Left lobe of liver (tissue), 2 donors: ENCODE measurements at regions not wholly inside any gene's neighbourhood (a gene's known extent, or its start where the extent isn't known, plus 50 kb on each side); places are given as distances from the start of the nearest gene placed in this dataset.
A peak's percentile ranks its signal among the peaks of the same experiment; 100 is the strongest.

Experiments
- ATAC-seq: fragments of 200-7000 bp; cut with Tn5 transposase; one replicate; pipeline ENCODE4 v1.9.1; 2020; ENCODE audit warnings: mild to moderate bottlenecking, moderate library complexity
- DNase-seq: peaks from one replicate; pipeline ENCODE4 v3.0.0-alpha.2; 2020; ENCODE audit warnings: low spot score
- donor health status: DM: no; HTN: no; CAD: no; lungs with moderate emphysema.
- donor health status: DM: no; HTN: yes; CAD: no.

DNA sequence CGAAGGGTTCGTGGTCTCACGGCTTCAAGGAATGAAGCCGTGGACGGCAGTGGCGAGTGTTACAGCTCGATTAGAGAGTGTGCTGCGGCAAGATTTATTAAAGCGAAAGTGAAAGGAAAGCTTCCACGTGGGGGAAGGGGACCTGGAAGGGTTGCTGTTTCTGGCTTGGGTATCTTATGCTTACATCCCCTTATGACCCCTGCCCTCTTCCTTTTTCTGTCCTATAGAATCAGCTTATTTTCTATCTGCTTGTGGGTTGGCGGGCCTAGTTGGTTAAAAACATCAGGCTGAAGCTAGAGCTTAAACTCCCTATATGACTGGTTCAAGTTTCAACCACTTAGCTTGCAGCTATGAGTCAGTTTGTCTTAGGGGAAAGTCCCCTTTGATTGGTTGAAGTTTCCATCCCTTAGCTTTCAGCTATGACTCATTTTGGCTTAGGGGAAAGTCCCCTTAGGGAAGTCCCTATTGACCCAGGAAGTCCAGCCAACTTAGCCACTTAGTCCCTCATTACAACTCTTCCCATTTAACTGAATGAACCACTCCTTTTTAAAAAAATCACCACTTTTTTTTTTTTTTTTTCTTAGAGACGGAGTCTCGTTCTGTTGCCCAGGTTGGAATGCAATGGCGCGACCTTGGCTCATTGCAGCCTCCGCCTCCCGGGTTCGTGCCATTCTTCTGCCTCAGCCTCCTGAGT is 1494.7 kb upstream of the TMEM132C start:
- ATAC-seq (no peak), DNase-seq (no peak)

DNA sequence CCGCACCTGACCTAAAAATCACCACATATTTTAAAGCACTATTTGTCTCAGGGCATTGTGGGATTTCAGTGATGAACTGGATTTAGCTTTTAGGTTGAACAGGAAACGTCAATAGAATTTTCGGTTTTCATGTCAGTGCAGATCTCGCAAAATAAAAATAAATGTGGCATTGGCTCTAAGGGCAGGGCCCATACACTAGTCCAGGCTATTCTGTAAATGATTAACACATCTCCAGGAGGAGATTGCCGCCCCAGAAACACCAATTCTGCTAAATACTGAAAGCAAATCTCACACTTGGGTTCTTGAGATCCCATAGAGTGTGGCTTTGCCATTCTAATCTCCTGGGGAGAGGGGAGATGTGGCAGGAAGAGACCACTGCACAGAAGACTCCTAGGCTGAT is 1494.0 kb upstream of the TMEM132C start:
- no peak for DNase-seq
- ATAC-seq: peak; percentile 59

DNA sequence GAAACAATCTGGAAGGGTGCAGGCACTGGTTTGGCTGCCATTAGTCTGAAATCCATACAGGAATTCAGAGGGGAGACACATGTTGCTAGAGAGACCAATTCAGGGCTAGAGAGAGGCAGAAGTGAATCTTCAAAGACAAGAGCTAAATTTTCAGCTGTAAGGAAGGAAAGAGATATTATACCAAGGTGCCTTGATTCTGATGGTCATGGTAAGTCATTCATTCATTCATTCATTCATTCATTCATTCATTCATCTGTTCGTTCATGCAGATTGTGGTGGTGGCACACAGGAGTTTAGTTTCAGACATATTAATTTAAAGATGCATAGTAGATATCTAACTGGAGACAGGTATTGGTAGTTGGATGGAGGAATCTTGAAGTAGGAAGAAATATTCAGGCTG is 1493.5 kb upstream of the TMEM132C start:
- ATAC-seq (no peak), DNase-seq (no peak)

DNA sequence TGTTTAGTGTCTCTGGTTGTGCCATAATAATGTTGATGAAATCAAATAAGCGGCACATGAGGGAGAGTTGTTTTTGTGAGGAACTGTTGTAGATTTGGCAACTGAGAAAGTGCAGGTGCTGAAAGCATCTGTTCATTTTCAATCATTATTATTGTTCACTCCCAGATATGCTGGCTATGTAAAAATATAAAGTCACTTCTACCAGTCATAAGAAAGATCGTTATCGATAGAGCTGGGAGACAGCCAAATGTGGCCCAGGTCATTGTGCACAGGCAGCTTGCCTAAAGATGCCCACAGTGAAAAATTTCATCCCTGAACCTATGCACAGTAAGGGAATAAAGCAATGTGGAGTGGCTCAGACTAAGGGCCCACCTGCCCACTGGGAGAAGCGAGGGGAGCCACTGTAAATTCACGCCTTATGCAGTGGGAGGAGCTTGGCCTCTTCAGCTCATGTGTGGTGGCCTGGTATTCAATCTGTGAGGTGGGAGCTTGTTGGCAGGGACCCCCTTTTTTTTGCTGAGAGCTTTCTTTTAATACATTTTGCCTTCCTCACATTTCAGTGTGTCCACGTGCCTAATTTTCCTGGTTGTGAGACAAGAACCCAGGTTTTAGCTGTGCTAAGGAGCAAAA is 1490.8 kb upstream of the TMEM132C start:
- no peak for ATAC-seq
- DNase-seq: no peak

DNA sequence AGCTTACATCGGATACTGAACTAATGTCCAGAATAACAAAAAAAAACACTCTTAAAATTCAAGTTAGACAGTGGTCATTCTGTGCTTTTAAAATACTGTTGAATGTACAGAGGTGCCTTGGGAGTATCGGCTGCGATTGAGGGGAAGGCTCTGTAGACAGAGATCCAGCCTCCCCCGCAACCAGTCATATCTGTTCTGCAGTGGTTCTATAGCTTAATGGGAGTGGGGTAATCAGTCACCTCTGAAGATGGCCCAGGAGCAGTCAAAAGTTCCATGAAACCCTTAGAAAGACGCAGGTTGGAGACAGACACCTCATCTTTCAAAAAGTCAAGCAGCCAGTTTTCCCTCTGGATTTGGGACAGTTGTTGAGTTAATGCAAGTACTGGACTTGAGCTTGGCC is 1486.6 kb upstream of the TMEM132C start:
- ATAC-seq (no peak), DNase-seq (no peak)

DNA sequence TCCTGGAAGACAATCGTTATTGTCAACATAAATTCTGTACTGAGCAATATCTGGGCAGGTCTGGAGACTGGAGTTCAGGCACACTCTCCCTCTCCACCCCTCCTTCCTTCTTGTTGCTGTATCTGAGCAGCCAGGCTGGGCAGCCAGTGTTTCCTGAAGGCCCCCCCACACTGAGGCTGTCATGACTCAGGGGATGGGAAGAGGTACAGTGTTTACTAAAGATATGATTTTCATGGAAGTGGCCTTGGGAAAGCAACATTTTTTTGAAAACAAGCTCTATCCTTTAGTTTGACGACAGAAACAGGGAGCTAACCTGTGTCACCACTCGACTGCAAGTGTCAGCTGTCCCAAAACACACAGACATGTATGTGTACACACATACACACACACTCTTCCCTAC is 1485.4 kb upstream of the TMEM132C start:
- DNase-seq: no peak
- ATAC-seq: no peak

DNA sequence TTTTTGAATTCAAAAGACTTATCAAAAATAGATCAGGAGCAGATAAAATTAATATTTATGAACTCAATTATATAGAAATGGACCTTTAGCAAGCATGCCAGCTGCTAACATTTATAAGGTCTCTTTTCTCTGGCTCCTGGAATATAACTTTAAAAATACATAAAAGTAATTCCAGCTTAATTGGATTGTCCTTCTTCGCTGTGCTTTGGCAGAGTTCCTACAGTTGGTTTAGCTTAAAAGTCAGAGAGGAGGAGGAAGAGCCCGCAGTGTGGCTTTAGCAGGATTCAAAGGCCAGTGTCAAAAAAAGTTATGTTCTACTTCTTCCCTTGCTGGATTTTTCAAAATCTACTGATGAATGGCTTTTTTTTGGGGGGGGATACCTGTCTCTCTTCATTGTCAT is 1484.9 kb upstream of the TMEM132C start:
- ATAC-seq (no peak), DNase-seq (no peak)

DNA sequence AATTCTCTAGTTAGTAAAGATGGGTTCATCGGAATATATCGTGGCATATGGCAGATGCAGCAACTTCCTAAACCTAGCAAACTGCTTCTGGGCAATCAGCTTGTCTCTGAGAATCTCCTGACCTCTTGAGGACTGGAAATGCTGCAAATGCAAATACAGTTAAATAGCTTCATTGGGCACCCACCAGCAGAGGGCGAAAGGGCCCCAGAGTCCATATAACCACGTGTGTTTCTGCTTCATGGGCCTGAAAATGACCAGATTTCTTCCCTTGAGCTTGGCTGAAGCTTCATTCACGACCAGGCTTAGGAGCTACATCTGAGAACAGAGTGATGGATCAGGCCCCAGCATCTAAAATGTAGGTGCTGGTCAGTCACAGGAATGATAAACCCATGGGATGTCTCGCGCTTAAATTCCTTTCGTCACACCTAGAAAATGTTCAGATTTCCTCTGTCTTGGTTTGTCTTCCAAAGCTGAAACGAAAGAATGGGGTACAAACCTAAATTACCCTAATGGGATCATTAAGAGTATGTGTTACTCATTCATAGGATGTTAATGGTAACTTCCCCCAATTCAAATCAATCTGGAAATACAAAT is 1482.5 kb upstream of the TMEM132C start:
- ATAC-seq: peak; percentile 93
- DNase-seq: peak; percentile 58

DNA sequence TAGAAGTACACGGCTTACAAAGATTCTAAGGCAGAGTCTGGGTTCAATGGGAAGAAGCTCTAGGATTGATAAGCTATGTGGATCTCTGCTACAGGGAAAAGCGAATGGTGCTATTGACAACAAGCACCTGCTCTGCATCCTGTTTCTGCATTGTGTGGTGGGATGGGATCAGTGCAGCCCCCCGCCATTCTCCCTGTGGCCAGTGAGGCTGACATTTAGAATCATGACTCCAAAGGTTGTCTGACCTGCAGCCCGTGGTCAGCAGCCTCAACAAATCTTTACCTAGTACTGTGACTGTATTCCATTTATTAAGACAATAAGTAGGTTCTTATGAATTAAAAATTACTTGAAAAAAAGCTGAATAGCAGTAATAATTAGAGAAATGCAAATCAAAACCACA is 1477.0 kb upstream of the TMEM132C start:
- no peak for ATAC-seq
- no peak for DNase-seq

DNA sequence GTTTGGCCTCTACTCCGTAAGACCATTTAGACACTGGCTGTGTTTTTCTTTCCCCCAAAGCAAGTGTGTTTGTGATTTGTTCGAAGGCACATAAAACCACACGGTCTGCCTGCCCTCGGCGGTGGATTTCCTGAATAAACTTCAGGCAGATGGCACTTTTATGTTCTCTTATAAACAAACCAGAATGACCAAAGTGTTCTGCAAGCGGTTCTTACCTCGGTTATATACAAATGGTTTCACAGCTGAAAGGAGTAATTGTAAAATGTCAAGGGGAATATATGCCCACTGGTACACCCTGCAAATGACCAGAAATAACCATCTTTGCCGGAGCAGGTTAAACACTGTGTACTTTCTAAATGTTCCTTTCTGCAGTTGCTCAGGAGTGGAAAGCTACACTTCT is 1475.8 kb upstream of the TMEM132C start:
- ATAC-seq (no peak), DNase-seq (no peak)

DNA sequence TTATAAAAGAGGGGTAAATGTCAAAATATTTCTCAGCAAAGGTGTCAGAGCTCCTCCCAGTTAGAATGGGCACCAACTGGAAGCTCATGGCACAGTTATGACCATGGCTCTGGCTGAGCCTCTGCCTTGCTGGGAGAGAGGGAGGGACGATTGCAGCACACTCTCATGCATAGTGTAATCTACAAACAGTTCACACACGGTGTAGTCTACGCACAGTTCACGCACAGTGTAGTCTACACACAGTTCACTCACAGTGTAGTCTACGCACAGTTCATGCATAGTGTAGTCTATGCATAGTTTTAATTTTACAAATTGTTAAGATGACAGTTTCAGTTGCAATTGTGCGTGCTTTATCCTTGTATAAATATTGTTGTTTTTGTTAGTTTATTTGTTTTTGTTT is 1474.6 kb upstream of the TMEM132C start:
- no peak for DNase-seq
- ATAC-seq: no peak

DNA sequence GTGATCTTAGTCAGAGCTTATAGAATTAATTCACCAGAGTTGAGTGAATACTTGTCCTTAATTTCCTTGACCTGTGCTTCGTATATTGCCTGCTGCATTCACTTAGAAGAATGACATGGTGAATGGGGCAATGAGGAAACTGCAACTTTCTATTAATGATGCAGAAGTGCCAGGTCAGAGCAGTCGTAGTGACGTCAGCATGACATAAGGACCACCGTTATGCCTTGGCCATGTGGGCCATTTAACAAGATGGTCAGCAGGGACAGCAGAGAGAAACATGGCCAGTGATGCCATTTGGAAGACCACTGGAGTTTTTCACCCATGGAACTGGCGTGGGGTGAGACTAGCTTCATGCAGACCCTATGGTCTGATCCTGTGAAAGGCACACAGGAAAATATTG is 1469.4 kb upstream of the TMEM132C start:
- no peak for ATAC-seq
- DNase-seq: no peak

DNA sequence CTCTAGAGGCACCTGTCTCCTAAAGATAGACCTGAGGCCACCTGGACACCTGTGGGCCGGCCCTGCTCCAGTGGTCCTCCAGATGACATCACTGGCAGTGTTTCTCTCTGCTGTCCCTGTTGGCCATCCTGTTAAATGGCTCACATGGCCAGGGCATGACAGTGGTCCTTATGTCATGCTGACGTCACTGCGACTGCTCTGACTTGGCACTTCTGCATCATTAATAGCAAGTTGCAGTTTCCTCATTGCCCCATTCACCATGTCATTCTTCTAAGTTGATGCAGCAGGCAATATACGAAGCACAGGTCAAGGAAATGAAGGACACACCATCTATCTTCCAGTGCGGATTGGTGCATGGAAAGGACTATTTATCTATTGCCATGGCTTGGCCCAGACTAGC is 1468.5 kb upstream of the TMEM132C start:
- DNase-seq: no peak
- ATAC-seq: no peak

DNA sequence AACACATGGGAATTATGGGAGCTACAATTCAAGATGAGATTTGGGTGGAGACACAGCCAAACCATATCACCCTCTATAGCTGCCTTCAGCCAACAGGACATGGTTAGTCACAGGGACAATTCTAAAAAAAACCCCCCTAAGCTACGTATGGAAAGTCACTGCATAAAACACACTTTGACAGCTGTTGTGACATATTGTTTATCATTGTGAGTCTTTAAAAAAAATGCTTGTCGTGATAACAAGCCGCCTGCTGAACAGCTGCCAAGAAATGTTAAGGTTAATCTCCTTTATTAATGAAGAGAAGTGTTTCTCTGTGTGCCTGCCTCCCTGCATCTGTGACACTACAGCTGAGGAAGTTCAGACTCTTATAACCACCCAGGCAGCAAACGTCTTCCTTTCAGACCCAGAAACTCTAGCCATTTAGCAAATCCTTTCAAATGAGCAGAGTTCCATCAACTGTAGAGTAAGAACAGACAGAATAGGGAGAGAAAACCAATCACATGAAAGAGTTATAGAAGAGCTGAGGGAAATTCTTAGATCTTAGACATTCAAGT is 1459.6 kb upstream of the TMEM132C start:
- ATAC-seq (no peak), DNase-seq (no peak)

DNA sequence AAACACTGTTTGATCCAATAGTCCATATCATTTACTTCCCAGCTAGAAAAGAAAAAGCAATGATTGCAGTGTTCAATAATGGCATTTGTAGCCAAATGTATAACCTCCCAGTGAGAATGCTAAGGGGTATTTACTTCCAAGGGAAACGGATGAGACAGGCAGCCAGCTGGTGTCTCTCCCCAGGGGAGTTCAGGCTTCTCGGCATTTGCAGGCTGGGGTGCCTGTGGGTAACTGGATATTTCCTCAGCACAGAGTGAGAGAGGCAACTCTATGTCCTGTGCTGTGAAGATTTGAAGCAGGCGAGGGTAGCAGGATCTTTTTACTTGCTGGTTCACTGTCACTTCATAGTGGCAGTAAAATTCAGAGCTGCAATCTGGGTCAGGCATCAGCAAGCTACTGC is 1455.6 kb upstream of the TMEM132C start:
- ATAC-seq: no peak
- DNase-seq: no peak

DNA sequence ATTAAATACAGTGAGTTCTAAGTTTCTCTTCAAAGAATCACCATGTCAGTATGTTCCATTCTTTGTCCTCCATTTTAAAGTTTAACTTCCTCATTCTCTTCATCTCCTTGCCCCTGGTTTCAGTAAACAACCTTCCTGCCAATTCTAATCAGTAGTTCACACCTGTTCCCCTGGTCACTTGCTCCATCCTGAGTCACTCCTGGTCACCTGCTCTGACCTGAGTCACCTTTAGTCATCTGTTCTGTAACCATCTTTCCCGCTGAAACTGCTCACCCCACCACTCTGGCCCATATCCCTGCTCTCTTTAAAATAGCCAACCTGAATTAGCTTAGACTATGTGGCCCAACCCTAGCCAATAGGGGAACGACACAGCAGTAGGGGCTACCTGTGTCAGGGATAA is 1447.4 kb upstream of the TMEM132C start:
- DNase-seq: no peak
- no peak for ATAC-seq

DNA sequence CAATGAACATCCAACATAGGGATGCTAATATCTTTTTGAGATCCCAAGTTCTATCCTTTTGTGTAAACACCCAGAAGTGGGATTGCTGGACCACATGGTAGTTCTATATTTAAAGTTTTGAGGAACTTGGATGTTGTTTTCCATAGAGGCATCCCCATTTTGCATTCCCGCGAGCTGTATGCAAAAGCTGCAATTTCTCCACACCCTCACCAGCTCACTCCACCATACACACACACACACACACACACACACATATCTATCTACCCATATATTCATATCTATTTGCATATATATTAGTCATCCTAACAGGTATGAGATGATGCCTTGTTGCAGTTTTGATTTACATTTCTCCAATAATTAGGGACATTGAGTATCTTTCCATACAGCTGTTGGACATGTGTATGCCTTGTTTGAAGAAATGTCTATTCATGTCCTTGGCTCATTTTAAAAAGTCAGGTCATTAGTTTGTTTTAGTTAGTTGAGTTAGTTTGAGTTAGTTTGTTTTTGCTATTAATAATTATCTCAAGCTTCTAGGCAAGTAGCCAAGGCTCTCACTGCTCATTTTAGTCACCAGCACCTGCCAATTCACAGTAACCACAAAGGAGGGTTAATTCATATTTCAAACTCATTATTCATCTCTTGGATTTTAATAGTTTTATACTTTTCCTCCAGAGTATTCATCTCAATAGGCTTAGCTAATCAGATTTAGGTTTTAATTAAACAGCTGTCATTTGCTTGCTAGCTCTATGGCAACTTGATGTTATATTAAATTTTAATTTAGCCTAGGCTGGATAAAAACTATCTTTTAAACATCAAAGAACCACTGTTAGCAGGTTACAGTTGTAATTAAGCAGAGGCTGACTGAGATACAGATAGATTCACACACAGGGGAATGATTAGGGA is 1435.9 kb upstream of the TMEM132C start:
- no peak for DNase-seq
- ATAC-seq: no peak

DNA sequence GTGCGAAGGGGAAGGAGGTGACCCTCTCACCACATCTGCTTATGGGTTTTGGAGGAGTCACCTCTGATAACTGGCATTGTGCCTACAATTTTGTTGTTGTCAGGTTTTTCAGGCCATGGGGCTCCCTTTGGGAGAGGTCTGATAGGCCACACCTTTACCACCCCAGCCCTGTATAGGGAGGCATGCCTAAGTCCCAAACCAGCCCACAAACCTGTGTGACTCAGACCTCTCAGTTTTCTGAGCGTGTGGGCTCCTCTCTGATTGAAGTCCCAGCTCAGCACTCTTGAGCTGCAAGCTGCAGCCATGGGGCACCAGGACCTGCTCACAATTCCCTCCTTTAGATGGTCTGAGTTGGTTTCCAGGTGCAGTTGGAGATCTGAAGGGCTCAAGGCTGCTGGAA is 1429.3 kb upstream of the TMEM132C start:
- ATAC-seq: no peak
- DNase-seq: no peak

DNA sequence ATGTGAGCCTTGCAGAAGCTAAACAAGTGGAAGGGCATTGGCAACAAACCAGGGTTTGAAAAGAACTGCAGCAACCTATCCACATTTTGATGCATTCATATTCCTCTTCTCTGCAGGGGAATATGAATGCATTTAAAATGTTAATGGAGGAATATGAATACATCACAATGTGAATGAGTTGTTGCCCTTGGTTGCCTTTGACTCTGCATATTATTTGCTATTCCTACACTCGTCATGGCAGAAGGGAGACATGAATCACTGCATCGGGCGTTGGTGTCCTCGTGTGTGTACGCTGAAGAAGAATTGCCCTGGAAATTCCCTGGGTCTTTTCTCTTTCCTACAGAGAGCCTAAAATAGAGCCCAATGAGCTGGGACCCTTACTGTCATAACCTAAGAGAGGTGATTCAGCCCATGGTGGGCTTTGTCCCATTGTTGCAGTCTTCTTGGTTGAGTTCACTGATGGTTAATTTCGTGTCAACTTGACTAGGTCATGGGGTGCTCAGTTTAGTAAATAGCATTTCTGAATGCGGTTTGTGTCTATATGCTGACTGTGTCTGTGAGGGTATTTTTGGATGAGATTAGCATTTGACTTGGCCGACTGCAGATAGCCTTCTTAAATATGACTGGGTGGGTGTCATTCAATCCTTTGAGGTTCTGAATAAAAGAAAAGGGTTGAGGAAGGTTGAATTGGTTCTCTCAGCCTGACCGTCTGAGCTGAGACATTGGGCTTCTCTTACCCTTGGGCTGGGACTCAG is 1422.9 kb upstream of the TMEM132C start:
- no peak for DNase-seq
- ATAC-seq: no peak

DNA sequence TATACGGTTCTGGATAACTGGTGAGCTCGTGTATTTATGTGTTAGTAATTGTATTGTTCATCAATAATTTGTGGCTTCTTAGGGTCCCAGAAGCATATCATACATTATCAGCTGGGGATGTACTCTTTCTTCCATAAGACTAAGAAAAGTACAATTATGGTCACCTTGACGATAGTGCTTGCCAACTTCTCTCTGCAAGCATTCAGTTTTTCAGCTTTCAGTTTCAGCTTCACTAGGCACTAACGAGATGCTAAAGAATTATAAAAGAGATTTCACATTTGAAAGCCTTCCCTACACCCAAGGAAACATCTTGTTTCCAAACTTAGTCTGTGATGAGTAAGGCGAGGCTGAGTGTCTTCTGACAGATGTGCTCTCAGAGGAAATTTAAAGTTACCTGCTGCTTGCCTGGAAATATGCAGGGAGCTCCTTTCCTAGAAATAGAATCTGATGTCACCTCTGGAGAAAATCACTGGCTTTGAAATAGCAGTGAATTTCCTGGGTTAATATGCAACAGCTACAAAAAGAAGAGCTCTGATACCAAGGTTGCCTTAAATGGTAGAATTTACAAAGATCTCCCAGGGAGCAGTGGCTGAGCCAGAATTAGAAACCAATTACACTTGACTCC is 1419.9 kb upstream of the TMEM132C start:
- no peak for DNase-seq
- ATAC-seq: no peak
